Transverse colon (tissue), 4 donors: ENCODE measurements at regions not wholly inside any gene's neighbourhood (a gene's known extent, or its start where the extent isn't known, plus 50 kb on each side); places are given as distances from the start of the nearest gene placed in this dataset.

Experiments used
- DNase-seq: peaks from one replicate; pipeline ENCODE4 v3.0.0-alpha.2; 2019
- H3K27ac ChIP-seq, 4 donors: fragments of 200-600 bp; sonication (generic); 2 replicates each; pipeline ENCODE4 v1.5.1; 2016 to 2018; ENCODE audit warnings: inconsistent platforms in 4 of 4
- H3K27me3 ChIP-seq: fragments of 200-600 bp; sonication (generic); 2 replicates; pipeline ENCODE4 v1.5.1; 2017; ENCODE audit warnings: inconsistent platforms
- H3K36me3 ChIP-seq, 4 donors: fragments of 200-600 bp; sonication (generic); 2 replicates each; pipeline ENCODE4 v1.5.1; 2017 to 2019; ENCODE audit warnings: inconsistent platforms in 4 of 4
- H3K4me1 ChIP-seq, 4 donors: fragments of 200-600 bp; sonication (generic); 2 replicates each; pipeline ENCODE4 v1.5.1; 2017 to 2020; ENCODE audit warnings: inconsistent platforms in 4 of 4
- H3K4me3 ChIP-seq, 4 donors: fragments of 200-600 bp; sonication (generic); 1 replicate in 1 of 4; 2 replicates in 3 of 4; pipeline versions ENCODE4 v1.5.1 to v1.6.1; 2017 to 2019; ENCODE audit warnings: inconsistent platforms in 4 of 4
- H3K9me3 ChIP-seq, 2 donors: fragments of 200-600 bp; sonication (generic); 2 replicates each; pipeline ENCODE4 v1.5.1; 2017 to 2019; ENCODE audit warnings: inconsistent platforms in 2 of 2
- CTCF ChIP-seq, 5 experiments: fragments of 200-600 bp in 3 of 5; fragments of 450-650 bp in 2 of 5; sonication (generic) in 3 of 5; IDR thresholded peaks; 1 replicate in 2 of 5; 2 replicates in 3 of 5; pipeline ENCODE4 v1.5.1; 2016 to 2017; ENCODE audit warnings: antibody characterized with exemption in 5 of 5, inconsistent platforms in 3 of 5, mild to moderate bottlenecking in 2 of 5, moderate library complexity in 1 of 5
- EP300 ChIP-seq: sonication (generic); formaldehyde crosslinking; IDR thresholded peaks from one replicate; pipeline ENCODE4 v1.6.1; 2017; ENCODE audit warnings: antibody characterized with exemption, low read depth
- POLR2A ChIP-seq: fragments of 450-650 bp; IDR thresholded peaks from one replicate; pipeline ENCODE4 v1.6.1; 2016; ENCODE audit warnings: antibody characterized with exemption, mild to moderate bottlenecking, moderate library complexity
- POLR2AphosphoS5 ChIP-seq, 3 donors: sonication (generic); formaldehyde crosslinking; IDR thresholded peaks; one replicate each; pipeline ENCODE4 v1.6.1; 2016; ENCODE audit warnings: antibody characterized with exemption in 3 of 3
- WGBS, 2 donors: methylation state at CpG; one replicate each; pipeline ENCODE4 v1.1.5; 2018; ENCODE audit warnings: low coverage in 1 of 2; 5-methylcytosine and 5-hydroxymethylcytosine counted together
- in situ Hi-C, 4 donors: fragments of 200-750 bp; cut with MboI; loops; one replicate each; pipeline versions ENCODE4 v1.15.0 to v1.15.1; 2017; ENCODE audit warnings: low sequenced_read_pairs in 3 of 4, low pct_ligation_motif_present in 1 of 4, low pct_unique_long_range_greater_than_20kb in 1 of 4
- intact Hi-C: fragments of 100-400 bp; cut with DNase I; formaldehyde crosslinking; loops from one replicate; pipeline ENCODE4 v1.15.1; 2023; ENCODE audit warnings: low total_unique reads

DNA sequence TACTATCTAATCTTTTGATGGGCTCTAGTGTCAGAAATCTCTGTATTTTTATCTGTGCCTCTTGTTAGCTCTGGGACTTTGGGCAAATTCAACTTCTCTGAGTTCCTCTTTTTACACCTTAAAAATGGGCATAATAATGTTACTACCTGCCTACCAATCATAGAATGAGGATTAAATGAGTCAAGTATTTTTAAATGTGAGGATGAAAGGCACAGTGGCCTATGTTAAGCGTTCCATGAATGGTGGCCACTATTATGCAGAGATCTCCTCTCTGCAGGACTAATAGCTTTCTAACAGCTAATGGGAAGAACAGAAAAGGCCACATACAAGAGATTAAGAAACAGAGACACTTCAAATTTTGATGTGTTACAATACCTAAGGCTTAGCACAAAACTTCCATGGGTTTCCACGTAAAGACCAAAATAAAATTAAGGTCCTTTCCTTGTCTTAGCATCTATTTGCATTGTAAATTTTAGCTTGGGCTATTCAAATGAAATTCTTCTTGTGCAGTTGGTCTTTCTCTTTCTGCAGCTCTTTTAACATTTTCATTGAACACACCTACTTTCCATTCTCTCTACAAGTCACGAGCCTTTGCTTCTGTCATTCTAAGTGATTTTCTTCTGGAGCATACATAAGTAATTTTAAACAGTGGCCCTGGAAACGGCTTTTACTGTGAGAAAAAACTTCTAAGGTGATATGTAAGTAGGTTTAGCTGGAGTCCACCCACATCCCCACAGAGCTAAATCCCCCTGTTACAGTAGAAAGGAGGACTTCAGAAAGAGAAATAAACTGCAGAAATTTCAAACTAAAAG, 117.9 kb upstream of the MED14 start:
- Histone ChIP-seq H3K36me3 (no peaks in the 10 kb centered on the region), H3K27ac (no peak overlapping the region), H3K4me3 (no peak overlapping the region), H3K9me3 (no peaks in the 10 kb centered on the region), H3K4me1 (no peaks in the 10 kb centered on the region), H3K27me3 (no peaks in the 10 kb centered on the region)
- TF ChIP-seq CTCF (IDR thresholded peaks at IDR 0.05) (no peak), POLR2AphosphoS5 (IDR thresholded peaks at IDR 0.05) (no peak), POLR2A (no peak), EP300 (no peak)
- DNase-seq, result no peak
- in situ Hi-C loops (no loop called here), intact Hi-C loops (no loop called here)
- WGBS, 2 donors, result 40 to 67% methylated on average over 1 to 4 of the region's 4 CpGs

GRCh38 chrX:40853816-40854123, 118.4 kb upstream of the MED14 start:
- H3K4me3 ChIP-seq, result no peak overlapping the region
- H3K9me3 ChIP-seq, result no peaks in the 10 kb centered on the region
- H3K4me1 ChIP-seq, result no peaks in the 10 kb centered on the region
- in situ Hi-C loops, result no loop called here
- H3K36me3 ChIP-seq, result no peaks in the 10 kb centered on the region
- TF ChIP-seq EP300 (no peak), POLR2AphosphoS5 (IDR thresholded peaks at IDR 0.05) (no peak), CTCF (IDR thresholded peaks at IDR 0.05) (no peak), POLR2A (no peak)
- no peak overlapping the region for H3K27ac ChIP-seq
- no peaks in the 10 kb centered on the region for H3K27me3 ChIP-seq
- intact Hi-C loops, result no loop called here
- DNase-seq, result no peak

- H3K9me3 ChIP-seq, result no peaks in the 10 kb centered on the region
- intact Hi-C loops, result no loop called here
- no peak overlapping the region for H3K4me3 ChIP-seq
- H3K36me3 ChIP-seq, result no peaks in the 10 kb centered on the region
- no peaks in the 10 kb centered on the region for H3K27me3 ChIP-seq
- no peaks in the 10 kb centered on the region for H3K4me1 ChIP-seq
- no peak for DNase-seq
- H3K27ac ChIP-seq, result no peak overlapping the region
- TF ChIP-seq POLR2AphosphoS5 (IDR thresholded peaks at IDR 0.05), result no peak
- no peak for TF ChIP-seq CTCF (IDR thresholded peaks at IDR 0.05)
- TF ChIP-seq EP300, result no peak
- in situ Hi-C loops, result no loop called here
- WGBS, 2 donors, result 83 to 97% methylated on average over 1 of the region's 1 CpG
Measured at GRCh38 chrX:40854242-40854641, 118.9 kb upstream of the MED14 start.

DNA sequence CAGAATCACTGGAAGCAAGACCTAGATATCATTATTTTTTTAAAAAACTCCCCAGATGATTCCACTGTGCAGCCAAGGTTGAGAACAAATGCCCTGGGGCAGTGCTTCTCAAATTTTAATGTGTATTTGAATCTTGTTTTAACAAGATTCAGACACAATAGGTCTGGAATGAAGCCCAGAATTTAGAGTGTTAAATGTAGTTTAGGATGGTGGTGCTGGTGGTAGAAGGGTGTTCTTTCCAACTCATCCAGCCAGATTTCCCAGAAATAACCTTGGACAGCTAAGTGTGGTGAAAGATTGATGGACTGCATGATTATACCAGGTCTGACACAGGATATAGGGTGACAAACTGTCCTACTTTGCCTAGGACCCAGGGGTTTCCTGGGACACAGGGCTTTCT, 120.1 kb upstream of the MED14 start:
- no peak overlapping the region for H3K4me3 ChIP-seq
- in situ Hi-C loops, result no loop called here

More for the DNA sequence above, 120.1 kb upstream of the MED14 start:
- no peak for TF ChIP-seq CTCF (IDR thresholded peaks at IDR 0.05)
- no peak for TF ChIP-seq POLR2AphosphoS5 (IDR thresholded peaks at IDR 0.05)
- TF ChIP-seq EP300, result no peak
- no peak for TF ChIP-seq POLR2A
- no peaks in the 10 kb centered on the region for H3K36me3 ChIP-seq
- no peak overlapping the region for H3K27ac ChIP-seq
- no peaks in the 10 kb centered on the region for H3K27me3 ChIP-seq
- no peak for DNase-seq
- no peaks in the 10 kb centered on the region for H3K9me3 ChIP-seq
- intact Hi-C loops, result no loop called here
- H3K4me1 ChIP-seq, result no peaks in the 10 kb centered on the region
